Spleen (tissue), 7 donors: ENCODE measurements at regions not wholly inside any gene's neighbourhood (a gene's known extent, or its start where the extent isn't known, plus 50 kb on each side); places are given as distances from the start of the nearest gene placed in this dataset.

Source experiments
- CTCF ChIP-seq, 11 experiments: fragments of 200-600 bp in 7 of 11; fragments of 450-650 bp in 4 of 11; sonication (generic) in 4 of 11; IDR thresholded peaks in 8 of 11; conservative IDR thresholded peaks in 3 of 11; 1 replicate in 7 of 11; 2 replicates in 4 of 11; pipeline versions ENCODE4 v1.4.0 to v1.8.0; 2016 to 2021; ENCODE audit warnings: antibody characterized with exemption in 11 of 11, inconsistent platforms in 4 of 11, mild to moderate bottlenecking in 1 of 11
- POLR2A ChIP-seq, 3 donors: fragments of 450-650 bp; IDR thresholded peaks; one replicate each; pipeline ENCODE4 v1.5.1; 2017; ENCODE audit warnings: antibody characterized with exemption in 3 of 3, mild to moderate bottlenecking in 1 of 3
- POLR2AphosphoS5 ChIP-seq, 3 donors: sonication (generic); formaldehyde crosslinking; IDR thresholded peaks; one replicate each; pipeline ENCODE4 v1.5.1; 2017; ENCODE audit warnings: antibody characterized with exemption in 3 of 3
- donor health status: DM: no; HTN: no; CAD: no; lungs with moderate emphysema.
- donor health status: DM: no; HTN: no; CAD: no.
- donor health status: DM: no; HTN: no; CAD: no.

GRCh38 chr4:114488301-114488982, 110.2 kb upstream of the UGT8 start:
- TF ChIP-seq CTCF (IDR thresholded peaks at IDR 0.05 in 8 of 11, conservative IDR thresholded peaks at IDR 0.05 in 3 of 11) (no peak), POLR2A (IDR thresholded peaks at IDR 0.05) (no peak), POLR2AphosphoS5 (IDR thresholded peaks at IDR 0.05) (no peak)
